OCI-LY1 (cell line): ENCODE measurements at regions not wholly inside any gene's neighbourhood (a gene's known extent, or its start where the extent isn't known, plus 50 kb on each side); places are given as distances from the start of the nearest gene placed in this dataset.

Experiments used
- H2AFZ ChIP-seq: fragments of 200-600 bp; sonication (generic), shearing (Covaris generic); 2 replicates; pipeline ENCODE4 v1.6.0; 2014; ENCODE audit warnings: antibody characterized with exemption, mild to moderate bottlenecking, low read length
- H3F3A ChIP-seq: fragments of 200-600 bp; sonication (generic), shearing (Covaris generic); 2 replicates; pipeline ENCODE4 v1.6.0; 2014; ENCODE audit warnings: mild to moderate bottlenecking, antibody characterized with exemption, low read length, moderate library complexity; ENCODE audit not compliant: insufficient read depth
- H3K27ac ChIP-seq: fragments of 200-600 bp; sonication (generic); 2 replicates; pipeline ENCODE4 v1.5.1; 2014; ENCODE audit warnings: low read length, mixed run types, mild to moderate bottlenecking, low read depth; ENCODE audit not compliant: poor library complexity, severe bottlenecking
- H3K27me3 ChIP-seq: fragments of 200-600 bp; sonication (generic); 2 replicates; pipeline ENCODE4 v1.6.0; 2014; ENCODE audit warnings: antibody characterized with exemption, mild to moderate bottlenecking, low read length, moderate library complexity; ENCODE audit not compliant: insufficient read depth
- H3K36me3 ChIP-seq: fragments of 200-600 bp; sonication (generic); 2 replicates; pipeline ENCODE4 v1.6.1; 2014; ENCODE audit warnings: mild to moderate bottlenecking, antibody characterized with exemption, low read length, moderate library complexity, mixed read lengths; ENCODE audit not compliant: insufficient read depth
- H3K4me1 ChIP-seq: fragments of 200-600 bp; sonication (generic); 2 replicates; pipeline ENCODE4 v1.5.1; 2014; ENCODE audit warnings: mild to moderate bottlenecking, low read length, moderate library complexity; ENCODE audit not compliant: insufficient read depth, severe bottlenecking
- H3K4me2 ChIP-seq: fragments of 200-600 bp; sonication (generic), shearing (Covaris generic); 2 replicates; pipeline ENCODE4 v1.6.1; 2014; ENCODE audit warnings: low read length
- H3K4me3 ChIP-seq: fragments of 200-600 bp; sonication (generic); 2 replicates; pipeline ENCODE4 v1.5.1; 2014; ENCODE audit warnings: low read length, low read depth, mild to moderate bottlenecking, mixed read lengths; ENCODE audit not compliant: poor library complexity, severe bottlenecking
- H3K79me2 ChIP-seq: fragments of 200-600 bp; shearing (Covaris generic); 2 replicates; pipeline ENCODE4 v1.6.1; 2016; ENCODE audit warnings: mixed run types, low read length, mixed read lengths; ENCODE audit not compliant: insufficient read depth
- H3K9ac ChIP-seq: fragments of 200-600 bp; sonication (generic), shearing (Covaris generic); 2 replicates; pipeline ENCODE4 v1.6.1; 2014; ENCODE audit warnings: mild to moderate bottlenecking, low read length, mixed read lengths
- H3K9me2 ChIP-seq: fragments of 200-600 bp; sonication (generic), shearing (Covaris generic); 2 replicates; pipeline ENCODE4 v1.6.1; 2014; ENCODE audit warnings: low read depth, mild to moderate bottlenecking, low read length, mixed read lengths
- H3K9me3 ChIP-seq: fragments of 200-600 bp; shearing (Covaris generic); 2 replicates; pipeline ENCODE4 v1.6.1; 2014; ENCODE audit warnings: low read length, mixed read lengths
- H4K20me1 ChIP-seq: fragments of 200-600 bp; sonication (generic), shearing (Covaris generic); 2 replicates; pipeline ENCODE4 v1.6.0; 2016; ENCODE audit warnings: mild to moderate bottlenecking, low read length; ENCODE audit not compliant: insufficient read depth
- CTCF ChIP-seq: fragments of 200-600 bp; sonication (generic), shearing (Covaris generic); IDR thresholded peaks from 2 replicates; pipeline ENCODE4 v1.5.1; 2017; ENCODE audit warnings: mild to moderate bottlenecking, antibody characterized with exemption, low read length, moderate library complexity, mixed read lengths
- EZH2 ChIP-seq: fragments of 200-600 bp; sonication (generic), shearing (Covaris generic); IDR thresholded peaks from 2 replicates; pipeline ENCODE4 v1.8.0; 2017; ENCODE audit warnings: borderline replicate concordance, mixed run types, mild to moderate bottlenecking, antibody characterized with exemption, low read length, moderate library complexity, mixed read lengths

- Histone ChIP-seq H3K4me1 (no peaks in the 10 kb centered on the region), H3K36me3 (no peaks in the 10 kb centered on the region), H3K4me3 (no peak overlapping the region), H3F3A (no peaks in the 10 kb centered on the region), H3K9me3 (no peaks in the 10 kb centered on the region), H3K27ac (no peak overlapping the region), H3K4me2 (no peak overlapping the region), H3K9ac (no peak overlapping the region), H2AFZ (no peak overlapping the region), H3K27me3 (no peaks in the 10 kb centered on the region), H3K79me2 (no peaks in the 10 kb centered on the region), H4K20me1 (no peaks in the 10 kb centered on the region), H3K9me2 (no peaks in the 10 kb centered on the region)
- TF ChIP-seq CTCF (no peak), EZH2 (no peak)
Observed at GRCh38 chr22:49079027-49079725, 748.5 kb downstream of the BRD1 start.

GRCh38 chr22:49078076-49078710 is 749.5 kb downstream of the BRD1 start:
- Histone ChIP-seq H2AFZ (no peak overlapping the region), H3K4me2 (no peak overlapping the region), H3K9ac (no peak overlapping the region), H4K20me1 (no peaks in the 10 kb centered on the region), H3F3A (no peaks in the 10 kb centered on the region), H3K4me1 (no peaks in the 10 kb centered on the region), H3K27ac (no peak overlapping the region), H3K9me2 (no peaks in the 10 kb centered on the region), H3K9me3 (no peaks in the 10 kb centered on the region), H3K79me2 (no peaks in the 10 kb centered on the region), H3K27me3 (no peaks in the 10 kb centered on the region), H3K36me3 (no peaks in the 10 kb centered on the region), H3K4me3 (no peak overlapping the region)
- TF ChIP-seq CTCF (no peak), EZH2 (no peak)

- H3F3A ChIP-seq: no peaks in the 10 kb centered on the region
- no peak overlapping the region for H2AFZ ChIP-seq
- H3K79me2 ChIP-seq: no peaks in the 10 kb centered on the region
- TF ChIP-seq CTCF (no peak), EZH2 (no peak)
- H4K20me1 ChIP-seq: no peaks in the 10 kb centered on the region
- no peaks in the 10 kb centered on the region for H3K36me3 ChIP-seq
- no peaks in the 10 kb centered on the region for H3K9me3 ChIP-seq
- no peak overlapping the region for H3K4me2 ChIP-seq
- no peak overlapping the region for H3K9ac ChIP-seq
- no peaks in the 10 kb centered on the region for H3K9me2 ChIP-seq
- no peaks in the 10 kb centered on the region for H3K4me1 ChIP-seq
- H3K4me3 ChIP-seq: no peak overlapping the region
- no peak overlapping the region for H3K27ac ChIP-seq
- no peaks in the 10 kb centered on the region for H3K27me3 ChIP-seq
Observed at GRCh38 chr22:49077586-49077985, 750.1 kb downstream of the BRD1 start.
